ENCODE measurements at regions not wholly inside any gene's neighbourhood (a gene's known extent, or its start where the extent isn't known, plus 50 kb on each side); places are given as distances from the start of the nearest gene placed in this dataset.
"Not testable (repeated sequence)": the region's sequence is repeated elsewhere in the genome, so short reads cannot be mapped to it uniquely, and the experiment has no call there.

- not testable (repeated sequence) for DNase-seq
These were observed 168.7 kb upstream of the ADAMTSL1 start for GRCh38 chr9:18305167-18305806.

DNA sequence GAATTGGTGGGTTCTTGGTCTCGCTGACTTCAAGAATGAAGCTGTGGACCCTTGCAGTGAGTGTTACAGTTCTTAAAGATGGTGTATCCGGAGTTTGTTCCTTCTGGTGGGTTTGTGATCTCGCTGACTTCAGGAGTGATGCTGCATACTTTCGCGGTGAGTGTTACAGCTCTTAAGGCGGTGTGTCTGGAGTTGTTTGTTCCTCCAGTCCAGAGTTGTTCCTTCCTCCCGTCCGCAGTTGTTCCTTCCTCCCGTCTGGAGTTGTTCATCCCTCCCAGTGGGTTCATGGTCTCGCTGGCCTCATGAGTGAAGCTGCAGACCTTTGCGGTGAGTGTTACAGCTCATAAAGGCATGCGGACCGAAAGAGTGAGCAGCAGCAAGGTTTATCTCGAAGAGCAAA lies 159.6 kb upstream of the ADAMTSL1 start:
- no peak for DNase-seq

DNA sequence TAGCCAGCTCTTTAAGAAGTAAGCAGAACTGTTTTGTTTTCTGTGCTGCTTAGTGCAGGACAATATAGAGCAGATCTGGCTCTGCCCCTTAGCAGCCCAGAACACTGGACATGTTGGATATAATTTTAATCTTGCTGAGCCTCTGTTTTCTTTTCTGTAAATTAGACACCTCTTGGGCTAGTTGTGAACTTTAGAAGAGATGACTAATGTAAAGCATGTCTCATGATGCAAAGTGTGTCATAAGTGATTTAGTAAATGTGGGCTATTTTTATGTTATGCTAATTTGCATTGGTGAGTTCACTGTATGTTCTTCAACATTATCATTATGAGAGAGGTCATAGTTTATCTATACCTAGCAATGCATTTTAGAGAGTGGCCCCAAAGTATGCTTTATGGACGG lies 156.1 kb upstream of the ADAMTSL1 start:
- peak in 1 of 2 donors; percentile 3 for DNase-seq

DNA sequence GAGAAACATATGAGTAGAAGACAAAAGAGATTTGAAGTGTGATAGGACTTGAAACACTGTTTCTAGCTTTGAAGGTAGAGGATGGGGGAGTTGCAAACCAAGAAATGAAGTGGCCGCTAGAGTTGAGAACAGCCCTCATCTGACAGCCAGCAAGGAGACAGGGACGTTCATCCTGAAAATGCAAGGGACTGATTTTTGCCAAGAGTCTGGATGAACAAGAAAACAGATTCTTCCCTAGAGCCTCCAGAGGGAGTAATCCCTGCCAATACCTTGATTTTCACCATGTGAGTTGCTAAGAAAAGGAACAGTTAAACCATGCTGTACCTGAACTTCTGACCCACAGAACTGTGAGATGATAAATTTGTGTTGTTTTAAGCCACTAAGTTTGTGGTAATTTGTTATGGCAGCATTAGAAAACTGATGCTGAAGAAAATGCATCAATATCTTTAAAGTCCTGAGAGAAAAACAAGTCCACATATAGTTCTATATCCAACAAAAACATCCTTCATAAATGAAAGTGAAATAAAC lies 154.0 kb upstream of the ADAMTSL1 start:
- no peak for DNase-seq

DNA sequence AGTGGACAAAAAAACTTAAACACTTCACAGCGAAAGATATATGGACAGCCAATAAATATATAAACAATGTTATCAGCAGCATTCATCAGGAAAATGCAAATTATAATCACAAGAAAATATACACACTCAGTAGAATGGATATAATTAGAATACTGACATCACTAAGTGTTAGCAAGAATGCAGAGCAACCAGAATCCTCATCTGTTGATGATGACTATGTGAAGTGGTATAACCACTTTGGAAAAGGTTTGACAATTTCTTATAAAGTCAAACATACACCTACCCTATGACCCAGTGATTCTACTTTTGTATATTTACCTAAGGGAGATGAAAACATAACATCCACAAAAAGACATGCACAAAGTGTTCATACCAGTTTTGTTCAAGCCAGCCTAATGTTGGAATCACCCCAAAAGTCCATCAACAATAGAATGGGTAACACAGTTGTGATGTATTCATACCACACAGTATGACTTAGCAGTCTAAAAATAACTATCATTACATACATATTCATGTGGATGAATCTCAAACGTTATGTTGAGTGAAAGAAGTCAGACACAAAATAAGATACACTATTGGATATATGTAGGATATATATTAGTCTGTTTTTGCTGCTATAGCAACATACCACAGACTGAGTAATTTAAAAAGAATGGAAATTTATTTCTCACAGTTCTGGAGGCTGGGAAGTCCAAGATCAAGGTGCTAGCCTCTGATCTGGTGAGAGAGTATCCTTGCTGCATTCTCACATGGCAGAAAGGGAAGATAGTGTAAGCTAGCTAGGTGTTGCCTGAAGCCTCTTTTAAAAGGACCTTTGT lies 148.8 kb upstream of the ADAMTSL1 start:
- no peak for DNase-seq

DNA sequence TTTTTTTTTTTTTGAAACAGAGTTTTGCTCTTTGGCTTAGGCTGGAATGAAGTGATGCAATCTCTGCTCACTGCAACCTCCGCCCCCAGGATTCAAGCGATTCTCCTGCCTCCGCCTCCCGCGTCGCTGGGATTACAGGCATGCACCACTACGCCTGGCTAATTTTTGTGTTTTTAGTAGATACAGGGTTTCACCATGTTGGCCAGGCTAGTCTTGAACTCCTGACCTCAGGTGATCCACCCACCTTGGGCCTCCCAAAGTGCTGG lies 148.3 kb upstream of the ADAMTSL1 start:
- not testable (repeated sequence) for DNase-seq

- no peak for DNase-seq
These were observed 146.8 kb upstream of the ADAMTSL1 start for GRCh38 chr9:18327121-18327520.

DNA sequence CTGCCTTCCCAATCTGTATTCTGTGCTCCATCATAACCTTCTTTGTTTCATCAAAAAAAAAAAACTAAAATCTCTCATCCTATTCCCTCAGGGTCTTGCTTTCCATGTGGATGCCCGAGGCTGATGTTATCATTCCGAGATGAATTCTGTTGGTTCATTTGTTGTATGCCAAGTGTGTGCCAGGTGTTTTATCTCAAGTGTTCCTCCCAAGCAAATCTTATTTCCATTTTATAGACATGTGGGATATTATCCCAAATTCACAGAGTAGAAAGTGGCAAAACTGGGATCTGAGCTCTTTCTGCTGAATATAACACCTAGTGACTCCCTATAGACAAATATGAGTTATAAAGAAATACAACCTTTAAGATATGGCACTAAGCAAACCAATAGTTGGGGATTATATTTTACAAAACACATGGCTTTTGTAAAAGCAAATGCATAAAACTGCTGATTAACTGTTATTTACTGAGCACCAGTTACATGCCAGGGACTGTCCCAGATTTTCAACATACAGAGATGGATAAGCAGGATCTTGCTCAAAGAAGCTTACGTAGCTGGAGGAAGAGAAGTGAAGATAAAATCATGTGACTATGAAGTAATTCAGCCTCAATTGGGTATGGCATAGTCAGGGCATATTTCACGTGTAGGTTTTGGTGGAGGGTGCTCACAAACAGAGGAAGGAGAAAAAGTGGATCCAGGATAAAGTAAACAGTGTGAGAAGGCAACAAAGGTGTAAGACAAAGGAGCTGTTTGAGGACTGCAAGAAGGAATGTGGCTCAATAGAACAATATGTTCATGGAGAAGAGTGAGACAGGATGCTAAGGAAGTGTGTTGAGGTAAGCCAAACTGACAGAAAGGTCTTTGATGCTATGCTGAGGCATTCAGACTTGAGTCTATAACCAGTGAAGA lies 143.3 kb upstream of the ADAMTSL1 start:
- DNase-seq: peak in 1 of 2 donors; percentile 18

DNA sequence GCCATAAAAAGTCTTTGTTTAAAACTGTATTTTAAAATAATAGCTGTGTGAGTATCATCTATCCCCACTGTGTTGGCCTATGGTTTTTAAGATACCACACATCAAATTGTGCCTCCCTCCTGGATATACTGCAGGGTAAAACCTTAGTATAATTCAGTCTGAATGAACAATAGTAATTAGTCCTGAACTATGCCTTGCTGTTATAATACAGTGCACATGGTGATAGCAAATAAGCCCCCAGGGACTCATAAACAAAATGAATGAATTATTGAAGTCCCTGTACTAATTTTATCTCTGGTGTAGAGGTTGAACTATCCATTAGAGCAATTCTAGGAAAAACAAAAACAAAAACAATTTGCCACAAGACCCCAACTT lies 142.7 kb upstream of the ADAMTSL1 start:
- DNase-seq: no peak

- DNase-seq: no peak
These were observed 142.1 kb upstream of the ADAMTSL1 start for GRCh38 chr9:18331808-18332209.

- no peak for DNase-seq
These were observed 140.8 kb upstream of the ADAMTSL1 start for GRCh38 chr9:18333157-18333556.

DNA sequence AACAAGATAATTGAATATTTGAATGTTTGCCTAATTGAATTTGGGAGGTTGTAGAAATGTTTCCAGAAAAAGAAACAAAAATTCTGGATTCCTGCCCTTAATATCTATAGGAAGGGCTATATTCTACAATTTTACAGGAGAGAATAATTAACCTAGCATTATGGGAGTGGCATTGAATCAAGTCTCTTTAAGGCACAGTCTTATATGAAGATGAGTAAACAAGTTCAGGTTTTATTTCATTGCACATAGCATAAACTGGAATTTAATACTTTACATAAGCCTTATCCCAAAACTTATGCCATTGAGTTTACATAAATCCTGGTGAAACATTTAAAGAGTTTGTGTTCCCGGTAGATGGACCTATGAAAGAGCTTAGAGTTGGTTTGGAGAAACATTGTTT lies 138.1 kb upstream of the ADAMTSL1 start:
- no peak for DNase-seq

DNA sequence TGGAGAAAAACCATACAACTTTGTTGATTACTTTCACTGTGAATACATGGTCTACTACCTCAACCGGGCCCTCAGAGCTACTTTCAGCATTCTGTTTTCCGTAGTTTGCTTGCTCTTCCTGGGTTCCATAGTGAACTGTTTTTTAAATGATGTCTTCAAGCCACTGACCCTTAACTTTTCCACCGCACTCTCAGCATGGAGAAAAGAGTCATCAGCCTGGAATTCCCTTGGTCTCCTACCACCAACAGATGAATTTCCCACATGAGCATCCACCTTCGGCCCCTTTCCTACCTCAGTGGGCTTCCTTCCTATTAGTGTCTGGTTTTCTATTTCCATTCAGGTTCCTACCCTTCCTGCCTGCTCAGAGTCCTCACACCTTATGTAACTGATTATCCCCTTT lies 135.9 kb upstream of the ADAMTSL1 start:
- no peak for DNase-seq

- DNase-seq: peak in 1 of 2 donors; percentile 6
These were observed 130.2 kb upstream of the ADAMTSL1 start for GRCh38 chr9:18343784-18344183.

DNA sequence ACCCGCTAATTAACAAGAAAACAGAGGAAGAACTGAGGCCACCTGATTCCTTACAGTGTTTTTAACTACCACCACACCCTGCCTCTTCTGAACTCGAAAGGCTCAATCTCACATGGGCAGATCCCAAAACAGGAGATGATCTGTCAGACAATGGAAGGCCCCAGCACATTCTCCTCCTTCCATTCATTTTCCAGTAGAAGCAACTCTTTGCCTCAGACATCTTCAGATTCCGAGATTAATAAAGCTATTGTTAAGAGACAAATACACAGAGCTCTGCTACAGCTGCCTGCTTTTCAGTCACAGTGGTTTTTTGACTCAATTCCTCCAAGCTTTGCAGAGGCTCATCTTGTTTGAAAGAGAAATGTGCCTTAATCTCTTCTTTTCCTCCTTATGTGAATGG lies 127.2 kb upstream of the ADAMTSL1 start:
- no peak for DNase-seq

- DNase-seq: no peak
These were observed 126.4 kb upstream of the ADAMTSL1 start for GRCh38 chr9:18347386-18348082.

DNA sequence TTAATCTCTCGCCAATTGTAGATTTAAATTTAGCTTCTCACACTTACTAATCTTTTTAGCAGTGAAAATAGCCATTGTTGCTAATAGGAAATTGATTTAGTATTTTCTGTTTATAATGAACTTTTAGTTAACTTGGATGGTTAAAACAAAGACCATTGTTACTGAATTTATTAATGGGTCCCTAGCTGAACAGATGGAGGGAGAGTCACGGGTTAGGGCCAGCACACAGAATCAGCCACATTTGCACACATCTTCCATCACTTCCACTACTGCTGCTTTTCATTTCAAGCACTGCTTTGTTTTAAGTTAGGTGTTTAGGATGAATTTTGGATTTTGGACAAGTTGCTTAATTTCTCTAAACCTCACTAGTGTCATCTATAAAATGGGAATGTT lies 125.9 kb upstream of the ADAMTSL1 start:
- DNase-seq: no peak

GRCh38 chr9:18349530-18349929 lies 124.4 kb upstream of the ADAMTSL1 start:
- no peak for DNase-seq

GRCh38 chr9:18350036-18350435 lies 123.9 kb upstream of the ADAMTSL1 start:
- no peak for DNase-seq

- no peak for DNase-seq
These were observed 122.9 kb upstream of the ADAMTSL1 start for GRCh38 chr9:18350995-18351595.

- no peak for DNase-seq
These were observed 121.2 kb upstream of the ADAMTSL1 start for GRCh38 chr9:18352711-18353110.

DNA sequence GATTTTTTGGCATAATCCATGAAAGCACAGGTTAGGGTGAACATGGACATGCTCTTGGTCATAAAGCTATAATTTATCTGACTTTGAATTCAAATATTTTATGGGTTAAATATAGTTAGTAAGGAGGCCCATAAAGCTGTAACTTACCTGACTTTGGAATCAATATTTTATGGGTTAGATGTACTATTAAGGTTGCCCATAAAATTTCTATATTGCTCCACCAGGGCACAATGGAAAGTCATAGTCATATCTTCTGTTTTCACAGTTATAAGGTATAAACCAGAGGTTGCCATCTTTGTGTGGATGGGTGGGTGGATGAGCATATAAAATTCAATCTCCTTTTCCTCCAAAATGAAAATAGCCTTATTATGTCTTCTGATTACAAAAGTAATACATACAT lies 120.5 kb upstream of the ADAMTSL1 start:
- no peak for DNase-seq

DNA sequence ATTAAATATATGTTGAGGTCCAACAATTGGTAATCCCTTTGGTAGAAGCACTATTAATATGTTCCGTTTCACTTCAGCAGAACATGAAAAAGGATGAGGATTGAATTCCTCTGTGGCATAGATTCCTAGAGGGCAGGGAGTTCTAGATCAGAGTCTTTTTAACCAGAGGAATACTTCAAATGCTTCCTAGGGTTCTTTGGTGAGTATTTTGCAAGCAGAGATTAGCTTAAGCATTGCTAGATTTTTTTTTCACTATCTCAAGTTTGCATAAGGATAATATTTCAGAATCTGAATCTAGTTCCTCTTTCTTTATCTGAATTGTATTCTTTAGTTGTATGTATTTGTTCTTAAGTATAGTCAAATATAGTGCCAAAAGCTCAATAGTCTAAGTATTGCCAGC lies 116.6 kb upstream of the ADAMTSL1 start:
- no peak for DNase-seq
